ENCODE measurements at regions not wholly inside any gene's neighbourhood (a gene's known extent, or its start where the extent isn't known, plus 50 kb on each side); places are given as distances from the start of the nearest gene placed in this dataset.
"Not testable (repeated sequence)": the region's sequence is repeated elsewhere in the genome, so short reads cannot be mapped to it uniquely, and the experiment has no call there.

GRCh38 chr5:43802651-43803050, 199.7 kb downstream of the NNT start:
- in situ Hi-C loops (cut with MboI; ENCODE audit: low pct_ligation_motif_present in 1 of 4, low pct_unique_long_range_greater_than_20kb in 1 of 4, low sequenced_read_pairs in 3 of 4) (no loop called here), intact Hi-C loops (cut with DNase I; ENCODE audit: low total_unique reads) (no loop called here)
- WGBS, 2 donors (ENCODE audit: low coverage in 1 of 2): 59 to 64% methylated on average over 3 of the region's 3 CpGs
- Histone ChIP-seq H3K4me1 (no peaks in the 10 kb centered on the region), H3K4me3 (no peak overlapping the region), H3K36me3 (no peaks in the 10 kb centered on the region), H3K9me3 (no peaks in the 10 kb centered on the region), H3K27ac (no peak overlapping the region), H3K27me3 (no peaks in the 10 kb centered on the region)
- TF ChIP-seq EP300 (IDR thresholded peaks at IDR 0.05; ENCODE audit: low read depth): no peak
- TF ChIP-seq POLR2A (IDR thresholded peaks at IDR 0.05): no peak
- TF ChIP-seq CTCF (IDR thresholded peaks at IDR 0.05): no peak
- TF ChIP-seq POLR2AphosphoS5 (IDR thresholded peaks at IDR 0.05): no peak
- no peak for DNase-seq

- in situ Hi-C loops (cut with MboI; ENCODE audit: low pct_ligation_motif_present in 1 of 4, low pct_unique_long_range_greater_than_20kb in 1 of 4, low sequenced_read_pairs in 3 of 4) (no loop called here), intact Hi-C loops (cut with DNase I; ENCODE audit: low total_unique reads) (no loop called here)
- Histone ChIP-seq H3K4me1 (no peaks in the 10 kb centered on the region), H3K4me3 (no peak overlapping the region), H3K27me3 (no peaks in the 10 kb centered on the region), H3K27ac (no peak overlapping the region), H3K9me3 (no peaks in the 10 kb centered on the region), H3K36me3 (no peaks in the 10 kb centered on the region)
- TF ChIP-seq POLR2AphosphoS5 (IDR thresholded peaks at IDR 0.05) (no peak), CTCF (IDR thresholded peaks at IDR 0.05) (no peak), EP300 (IDR thresholded peaks at IDR 0.05; ENCODE audit: low read depth) (no peak), POLR2A (IDR thresholded peaks at IDR 0.05) (no peak)
- DNase-seq: no peak
- 38 to 56% methylated on average over 1 of the region's 1 CpG for WGBS, 2 donors (ENCODE audit: low coverage in 1 of 2)
Observed at GRCh38 chr5:43802119-43802518, 199.1 kb downstream of the NNT start.

- no peak overlapping the region for H3K27ac ChIP-seq
- DNase-seq: no peak
- H3K4me1 ChIP-seq: no peaks in the 10 kb centered on the region
- TF ChIP-seq CTCF (IDR thresholded peaks at IDR 0.05): no peak
- TF ChIP-seq POLR2A (IDR thresholded peaks at IDR 0.05): no peak
- no peak for TF ChIP-seq POLR2AphosphoS5 (IDR thresholded peaks at IDR 0.05)
- no peak for TF ChIP-seq EP300 (IDR thresholded peaks at IDR 0.05; ENCODE audit: low read depth)
- no peaks in the 10 kb centered on the region for H3K9me3 ChIP-seq
- no peaks in the 10 kb centered on the region for H3K36me3 ChIP-seq
- no peaks in the 10 kb centered on the region for H3K27me3 ChIP-seq
- intact Hi-C loops (cut with DNase I; ENCODE audit: low total_unique reads): no loop called here
- in situ Hi-C loops (cut with MboI; ENCODE audit: low pct_ligation_motif_present in 1 of 4, low pct_unique_long_range_greater_than_20kb in 1 of 4, low sequenced_read_pairs in 3 of 4): no loop called here
- no peak overlapping the region for H3K4me3 ChIP-seq
Observed at GRCh38 chr5:43798740-43799139, 195.8 kb downstream of the NNT start.

- H3K9me3 ChIP-seq; H3K27ac ChIP-seq; H3K4me1 ChIP-seq; H3K4me3 ChIP-seq; H3K27me3 ChIP-seq; H3K36me3 ChIP-seq; in situ Hi-C loops (cut with MboI; ENCODE audit: low pct_ligation_motif_present in 1 of 4, low pct_unique_long_range_greater_than_20kb in 1 of 4, low sequenced_read_pairs in 3 of 4); DNase-seq; intact Hi-C loops (cut with DNase I; ENCODE audit: low total_unique reads): not testable (repeated sequence)
- WGBS, 2 donors (ENCODE audit: low coverage in 1 of 2): 82% methylated on average over 6 of the region's 6 CpGs; no CpG with 5 or more reads in 1 of the 2 donors
Observed at GRCh38 chr5:43791880-43792279, 188.9 kb downstream of the NNT start.

GRCh38 chr5:43785198-43785597, 182.2 kb downstream of the NNT start:
- no peak overlapping the region for H3K27ac ChIP-seq

More at GRCh38 chr5:43785198-43785597, 182.2 kb downstream of the NNT start:
- H3K4me3 ChIP-seq: no peak overlapping the region
- intact Hi-C loops (cut with DNase I; ENCODE audit: low total_unique reads): no loop called here
- TF ChIP-seq POLR2AphosphoS5 (IDR thresholded peaks at IDR 0.05): no peak
- TF ChIP-seq EP300 (IDR thresholded peaks at IDR 0.05; ENCODE audit: low read depth): no peak
- no peak for TF ChIP-seq POLR2A (IDR thresholded peaks at IDR 0.05)
- no peak for TF ChIP-seq CTCF (IDR thresholded peaks at IDR 0.05)
- no peaks in the 10 kb centered on the region for H3K9me3 ChIP-seq
- H3K36me3 ChIP-seq: no peaks in the 10 kb centered on the region
- no peaks in the 10 kb centered on the region for H3K27me3 ChIP-seq
- in situ Hi-C loops (cut with MboI; ENCODE audit: low pct_ligation_motif_present in 1 of 4, low pct_unique_long_range_greater_than_20kb in 1 of 4, low sequenced_read_pairs in 3 of 4): no loop called here
- no peak for DNase-seq
- H3K4me1 ChIP-seq: no peaks in the 10 kb centered on the region
- WGBS, 2 donors (ENCODE audit: low coverage in 1 of 2): 63 to 66% methylated on average over 2 to 3 of the region's 3 CpGs
